Stimulated activated CD8-positive, alpha-beta memory T cell treated with anti-CD3 and anti-CD28 coated beads, Interleukin-15, amount 100 ng/mL, for 4 hours (primary cell): ENCODE measurements at regions not wholly inside any gene's neighbourhood (a gene's known extent, or its start where the extent isn't known, plus 50 kb on each side); places are given as distances from the start of the nearest gene placed in this dataset.

Source experiments
- DNase-seq, 2 donors: peaks; one replicate each; pipeline ENCODE4 v3.0.0-alpha.2; 2020; ENCODE audit warnings: low read depth in 2 of 2

DNA sequence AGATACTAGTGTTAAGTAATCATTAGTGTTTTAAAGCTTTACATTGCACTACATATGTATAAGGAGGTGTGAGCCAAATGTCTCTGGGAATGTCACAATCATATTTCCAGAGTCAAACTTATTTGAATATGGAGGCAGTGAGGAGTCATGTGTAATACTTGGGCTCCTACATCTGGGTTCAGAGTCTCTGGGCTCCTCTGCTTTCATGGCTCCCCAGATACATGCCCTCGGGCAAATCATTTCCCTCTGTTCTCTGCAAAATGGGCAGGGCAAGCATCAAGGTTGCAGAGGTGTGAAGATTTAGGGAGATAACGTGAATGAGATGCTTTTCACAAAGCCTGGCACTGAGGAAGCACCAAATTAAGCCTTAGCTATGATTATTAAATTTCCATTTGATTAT is 138.3 kb upstream of the SGK1 start:
- no peak for DNase-seq

DNA sequence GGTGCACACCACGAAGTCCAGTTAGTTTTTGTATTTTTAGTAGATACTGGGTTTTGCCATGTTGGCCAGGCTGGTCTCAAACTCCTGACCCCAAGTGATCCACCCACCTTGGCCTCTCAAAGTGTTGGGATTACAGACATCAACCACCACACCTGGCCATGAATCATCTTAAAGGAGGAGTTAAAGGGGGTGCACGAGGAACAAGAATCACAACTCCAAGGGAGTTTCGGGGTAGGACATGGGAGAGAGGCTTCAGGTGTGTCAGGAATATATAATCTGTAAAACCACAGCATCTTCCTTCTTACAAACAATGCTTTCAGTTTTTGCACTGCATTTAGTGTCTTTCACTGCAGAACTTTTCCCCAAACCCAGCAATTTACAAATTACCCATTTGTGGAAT is 137.4 kb upstream of the SGK1 start:
- DNase-seq: no peak

DNA sequence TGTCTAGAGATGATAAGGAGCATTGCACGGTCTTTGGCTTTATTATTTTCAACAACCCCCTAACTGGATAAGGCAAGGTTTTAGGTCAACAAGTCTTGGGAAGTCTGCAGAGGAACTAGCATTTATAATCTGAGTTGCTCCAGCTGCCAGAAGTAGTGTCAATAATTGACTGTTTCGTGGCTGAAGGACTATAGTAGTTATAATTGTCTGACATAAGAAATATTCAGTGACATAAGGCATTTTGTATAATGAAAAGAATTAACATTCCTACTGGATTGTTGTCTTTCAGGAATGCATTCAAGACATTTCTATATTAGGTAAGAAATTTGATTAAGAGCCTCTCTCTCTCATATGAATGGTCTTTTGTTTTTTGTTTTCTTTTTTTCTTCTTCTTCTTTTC is 136.9 kb upstream of the SGK1 start:
- no peak for DNase-seq

DNA sequence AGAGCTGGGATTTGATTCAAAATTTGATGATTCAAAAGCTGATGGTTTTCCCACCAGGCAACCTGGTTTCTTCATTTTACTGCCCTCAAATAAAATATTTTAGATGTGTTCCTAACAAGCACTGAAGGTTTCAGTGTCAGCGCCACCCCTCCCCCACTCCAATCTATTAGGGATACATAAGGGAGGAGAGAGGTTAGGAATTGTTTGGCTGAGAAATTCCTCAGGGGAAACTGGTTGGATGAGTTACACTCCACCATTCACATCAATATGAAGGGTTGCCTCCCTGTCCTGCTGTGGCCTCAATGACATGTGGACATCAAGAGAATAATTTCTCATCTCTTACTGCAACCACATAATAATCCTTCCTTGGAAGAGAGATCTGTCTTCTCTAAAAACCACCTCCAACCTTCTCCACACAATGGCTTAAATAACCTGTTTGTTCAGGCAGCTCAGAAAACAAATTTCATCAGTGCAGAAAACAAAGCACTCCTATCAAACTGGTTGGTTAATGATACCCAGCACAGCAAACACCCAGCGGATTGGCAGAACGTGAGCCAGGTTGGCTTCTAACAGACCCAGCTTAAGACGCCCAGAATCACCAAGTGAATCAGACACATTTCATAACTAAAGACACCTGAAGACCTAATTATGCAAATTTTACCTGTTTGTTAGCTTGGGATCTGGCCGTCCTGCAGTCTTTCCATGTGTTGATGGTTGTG is 136.0 kb upstream of the SGK1 start:
- DNase-seq: no peak

DNA sequence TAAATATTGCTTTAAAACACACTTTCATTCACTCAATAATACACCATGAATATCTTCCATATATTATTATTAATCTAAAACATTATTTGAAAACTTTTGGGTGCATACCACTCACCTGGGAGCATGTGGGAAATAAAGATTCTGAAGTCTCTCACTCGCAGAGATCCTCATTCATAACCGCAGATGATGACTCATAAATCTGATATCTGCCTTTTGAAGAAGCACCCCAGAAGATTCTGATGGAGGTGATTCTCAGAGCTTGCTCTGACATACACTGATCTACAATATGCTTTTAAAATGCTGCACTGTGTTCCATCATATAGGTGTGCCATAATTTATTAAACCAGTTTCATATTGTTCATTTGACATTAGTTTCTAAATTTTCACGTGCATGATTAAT is 135.0 kb upstream of the SGK1 start:
- DNase-seq: no peak

DNA sequence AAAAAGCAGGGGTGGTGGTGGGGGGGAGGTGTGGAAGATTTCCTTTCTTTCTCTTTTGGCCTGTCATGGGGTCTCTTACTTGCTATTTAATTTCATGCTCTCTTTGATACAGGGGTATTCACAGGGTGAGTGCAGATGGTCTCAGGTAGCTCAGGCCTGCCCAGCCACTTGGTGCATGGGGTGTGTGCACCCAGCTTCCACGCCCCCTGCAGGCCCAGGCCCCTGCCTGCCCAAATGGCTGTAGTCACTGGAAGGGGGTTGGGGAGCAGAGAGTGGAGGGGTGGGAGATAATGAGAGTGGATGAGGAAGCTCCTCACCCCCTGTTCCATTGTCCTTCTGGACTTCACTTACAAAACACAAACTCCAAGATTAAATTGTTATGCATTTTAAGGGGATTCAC is 133.6 kb upstream of the SGK1 start:
- DNase-seq: no peak

DNA sequence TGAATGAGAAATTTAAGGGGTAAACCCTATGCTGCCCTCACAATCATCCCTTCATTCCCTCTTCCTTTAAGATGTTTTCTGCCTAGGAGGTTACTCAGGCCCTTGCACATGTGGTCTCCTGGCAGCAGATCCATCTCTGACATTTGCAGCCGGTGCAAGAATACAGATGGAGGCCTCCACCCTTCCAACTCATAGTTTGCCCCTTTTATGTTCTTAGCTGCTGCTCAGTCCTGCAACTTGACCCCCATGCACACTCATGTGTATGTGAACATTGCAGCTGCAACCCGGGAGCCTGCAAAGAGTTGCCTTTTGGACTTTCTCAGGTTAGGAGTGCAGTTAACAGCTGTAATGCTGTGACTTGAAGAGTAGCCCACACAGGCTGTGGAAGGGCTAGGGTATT is 131.9 kb upstream of the SGK1 start:
- no peak for DNase-seq

DNA sequence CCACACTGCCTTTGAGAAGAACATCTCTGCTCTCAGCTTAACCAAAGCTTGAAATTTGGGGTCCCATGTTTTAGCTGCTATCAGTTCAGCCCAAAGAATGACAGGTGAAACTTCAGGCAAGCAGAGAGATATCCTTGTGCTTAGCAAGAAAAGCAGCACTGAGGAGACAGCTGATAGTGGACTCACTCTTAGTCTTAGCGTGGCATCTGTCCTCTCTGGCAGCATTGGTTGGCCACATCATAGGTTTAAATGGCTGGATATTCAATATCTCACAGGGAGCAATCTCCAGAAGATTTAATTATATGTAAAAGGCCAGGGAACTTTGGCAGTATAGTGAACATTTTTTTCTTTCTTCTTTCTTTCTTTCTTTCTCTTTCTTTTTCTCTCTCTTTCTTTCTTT is 131.1 kb upstream of the SGK1 start:
- DNase-seq: no peak

DNA sequence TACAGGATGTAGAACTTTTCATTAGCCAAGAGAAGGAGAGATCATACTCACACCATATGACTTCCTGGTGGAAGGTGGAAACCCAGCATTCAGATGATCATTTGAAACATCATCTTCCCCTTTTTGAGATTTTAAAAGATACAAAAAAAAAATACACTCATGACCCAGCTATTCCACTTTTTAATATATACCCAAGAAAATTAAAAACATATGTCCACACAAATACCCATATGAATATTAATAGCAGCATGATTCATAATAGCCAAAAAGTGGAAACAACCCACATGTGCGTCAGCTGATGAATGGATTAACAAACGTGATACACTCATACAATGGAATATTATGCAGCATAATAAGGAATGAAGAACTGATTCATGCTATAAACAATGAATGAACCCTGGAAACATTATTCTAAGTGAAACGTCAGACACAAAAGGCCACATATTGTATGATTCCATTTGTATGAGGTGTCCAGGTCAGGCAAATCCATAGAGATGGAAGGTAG is 130.0 kb upstream of the SGK1 start:
- no peak for DNase-seq

DNA sequence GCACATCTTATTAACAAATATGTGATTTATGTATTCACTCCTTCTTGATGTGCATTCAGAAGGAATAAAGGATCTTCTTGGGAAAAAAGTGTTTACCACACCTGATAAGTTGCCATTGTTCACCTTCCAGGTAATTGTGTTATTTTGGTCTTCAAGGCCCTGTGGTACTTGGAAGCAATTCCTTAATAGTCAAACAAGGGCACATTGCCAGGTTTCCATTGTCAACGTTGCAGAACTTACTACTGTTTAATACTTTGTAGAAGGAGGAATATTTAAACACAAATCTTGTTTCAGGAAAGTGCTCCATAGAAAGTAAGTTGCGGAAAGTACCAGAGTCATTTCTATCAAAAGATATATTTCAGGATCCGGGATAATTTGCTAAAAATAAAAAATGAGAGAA is 129.5 kb upstream of the SGK1 start:
- no peak for DNase-seq

DNA sequence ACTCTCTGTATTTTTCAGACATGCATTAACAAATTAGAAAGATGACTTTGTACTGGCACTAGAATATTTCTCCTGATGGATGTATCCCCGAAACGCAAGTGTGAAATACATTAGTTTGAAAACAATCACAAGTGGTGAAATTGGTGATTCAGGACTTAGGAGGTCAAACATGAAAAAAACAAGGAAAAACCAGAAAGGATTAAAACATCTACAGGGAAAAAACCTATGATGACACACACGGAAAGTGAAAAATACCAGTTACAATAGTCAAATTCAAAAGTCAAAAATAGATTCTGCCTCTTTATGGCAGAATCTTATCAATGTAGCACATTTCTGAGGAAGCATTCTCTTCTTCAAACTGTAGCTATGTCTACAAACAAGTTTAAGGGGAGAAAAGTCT is 129.0 kb upstream of the SGK1 start:
- DNase-seq: no peak

DNA sequence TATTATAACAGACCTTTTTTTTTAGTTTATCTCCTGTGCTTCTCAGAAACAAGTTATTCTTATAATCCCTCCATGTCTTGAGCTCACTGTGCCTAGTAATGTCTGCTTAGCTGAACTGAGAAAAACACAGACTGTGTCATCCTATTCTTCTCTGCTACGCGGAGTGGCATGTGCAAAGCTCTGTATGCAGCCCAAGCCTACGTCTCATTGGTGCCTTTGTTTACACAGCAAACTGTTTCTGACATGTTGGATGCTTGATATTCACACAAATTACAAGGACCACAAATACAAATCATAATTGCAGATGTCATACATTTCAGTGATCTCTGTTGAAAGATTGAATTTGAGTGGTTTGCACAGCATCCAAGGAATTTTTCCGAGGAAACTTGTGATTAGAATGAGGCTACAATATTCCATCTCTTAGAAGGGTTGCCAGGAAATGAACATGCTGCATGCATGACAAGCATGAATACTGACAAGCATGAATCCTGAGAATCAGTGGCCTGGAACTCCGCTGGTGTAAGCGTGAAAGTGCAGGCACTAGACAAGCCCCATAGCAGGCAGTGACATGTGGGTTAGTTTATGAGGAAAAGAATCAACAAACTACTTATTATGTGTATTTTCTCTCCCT is 128.4 kb upstream of the SGK1 start:
- no peak for DNase-seq

DNA sequence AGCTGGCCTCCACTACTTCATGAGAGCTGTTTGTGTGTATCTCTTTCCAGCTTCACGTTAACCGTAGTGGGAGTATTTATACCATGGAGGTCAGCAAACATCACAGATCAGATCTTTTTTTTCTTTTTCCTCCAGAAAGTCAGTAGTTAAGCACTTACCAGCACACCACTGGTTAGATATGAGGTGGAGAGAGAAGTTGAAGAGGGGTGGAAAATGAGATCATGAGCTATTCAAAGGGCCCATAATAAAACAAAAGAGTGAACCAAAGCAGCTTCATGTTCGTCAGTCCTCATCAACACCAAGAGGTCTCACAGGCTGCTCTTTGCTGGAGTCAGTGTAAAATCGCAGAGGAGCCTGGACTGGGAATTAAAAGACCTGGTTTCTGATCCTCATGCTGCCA is 125.1 kb upstream of the SGK1 start:
- no peak for DNase-seq

DNA sequence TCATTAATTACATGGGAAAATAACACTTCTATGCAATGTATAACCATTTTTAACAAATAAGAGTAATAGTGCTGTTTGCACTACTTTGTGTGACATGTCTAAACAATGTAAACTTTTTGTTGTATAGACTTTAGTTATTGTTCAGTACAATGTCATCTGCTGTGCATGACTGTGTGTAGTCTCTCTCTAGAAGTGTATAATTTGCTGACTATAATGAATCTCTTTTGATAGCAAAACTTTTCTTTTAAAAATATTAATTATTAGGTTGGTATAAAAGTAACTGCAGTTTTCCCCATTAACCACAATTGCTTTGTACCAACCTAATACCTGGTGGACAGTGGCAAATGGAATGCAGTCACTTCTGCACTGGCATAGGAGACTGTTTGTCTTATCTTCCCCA is 124.2 kb upstream of the SGK1 start:
- DNase-seq: no peak

DNA sequence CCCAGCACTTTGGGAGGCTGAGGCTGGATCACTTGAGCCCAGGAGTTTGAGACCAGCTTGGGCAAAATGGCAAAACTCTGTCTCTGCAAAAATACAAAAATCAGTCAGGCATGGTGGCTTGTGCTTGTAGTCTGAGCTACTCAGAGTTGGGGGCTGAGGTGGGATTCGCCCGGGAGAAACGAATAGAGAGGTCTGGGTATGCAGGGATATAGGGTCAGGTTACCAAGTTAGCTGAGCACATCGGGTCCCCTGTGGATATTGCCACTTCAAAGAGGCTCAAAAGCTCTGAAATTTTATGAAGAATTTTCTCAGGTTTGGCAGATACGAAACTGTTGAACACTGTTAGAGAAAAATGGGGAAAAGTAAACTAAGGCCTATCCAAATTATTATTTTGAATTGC is 120.9 kb upstream of the SGK1 start:
- DNase-seq: no peak

DNA sequence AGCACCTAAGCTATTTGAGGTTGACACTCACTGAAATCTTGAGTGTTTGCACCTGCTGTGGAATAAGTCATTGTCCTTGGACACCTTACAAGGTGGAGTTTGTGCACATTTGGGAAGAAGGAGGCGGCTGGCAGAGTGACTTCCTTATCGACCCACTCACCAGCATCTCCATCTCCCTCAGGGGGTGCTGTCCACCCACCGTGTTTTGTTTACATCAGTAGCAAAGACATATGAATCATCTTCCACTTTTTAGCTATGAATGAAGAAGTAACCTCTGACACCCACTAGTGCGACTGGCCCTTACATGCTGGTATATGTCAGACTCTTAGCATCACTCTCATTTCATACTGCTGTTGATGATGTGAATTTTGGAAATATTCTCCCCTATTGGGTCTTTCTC is 119.5 kb upstream of the SGK1 start:
- DNase-seq: peak in 1 of 2 donors; percentile 2

DNA sequence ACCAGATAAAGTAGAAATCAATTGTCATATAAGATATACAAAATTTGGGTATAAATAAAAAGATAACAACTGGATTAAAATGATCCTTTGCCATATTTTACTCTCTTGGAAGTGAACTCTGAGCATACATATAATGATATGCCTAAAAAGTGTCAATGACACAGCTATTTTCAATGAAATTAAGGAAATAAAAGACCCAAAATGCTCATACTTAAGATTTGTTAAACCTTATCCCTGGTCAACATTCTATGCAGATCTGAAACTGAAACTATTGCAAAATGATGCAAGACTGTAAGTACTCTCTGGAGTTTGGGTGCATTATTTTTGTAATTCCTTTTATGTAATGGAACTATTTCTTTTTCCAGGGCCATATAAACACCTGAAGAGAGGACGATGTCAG is 119.0 kb upstream of the SGK1 start:
- no peak for DNase-seq

DNA sequence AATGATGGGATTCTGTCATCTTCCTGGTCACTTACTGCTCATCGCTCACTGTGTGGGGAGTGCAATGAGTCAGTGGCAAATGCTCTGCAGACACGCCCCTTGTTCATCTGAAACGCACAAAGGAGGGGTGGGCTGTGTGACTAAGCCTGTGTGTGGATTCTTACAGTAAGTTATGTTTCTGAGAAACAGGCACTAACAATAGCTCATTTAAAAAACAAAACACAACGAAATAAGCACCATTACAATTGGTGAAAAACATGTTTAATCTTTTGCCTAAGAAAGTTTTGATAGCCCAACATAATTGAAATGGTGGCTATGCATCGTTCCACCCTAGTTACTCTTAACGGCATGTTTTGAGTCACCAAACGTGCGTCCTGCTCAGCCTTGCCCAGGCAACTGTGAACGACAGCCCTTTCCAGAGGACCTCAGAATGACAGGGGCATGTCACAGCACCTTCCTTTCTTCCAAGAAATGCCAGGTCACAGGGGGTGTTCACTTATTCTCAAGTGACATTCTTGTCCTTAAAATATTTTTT is 118.4 kb upstream of the SGK1 start:
- DNase-seq: peak; percentile 40 to 72

DNA sequence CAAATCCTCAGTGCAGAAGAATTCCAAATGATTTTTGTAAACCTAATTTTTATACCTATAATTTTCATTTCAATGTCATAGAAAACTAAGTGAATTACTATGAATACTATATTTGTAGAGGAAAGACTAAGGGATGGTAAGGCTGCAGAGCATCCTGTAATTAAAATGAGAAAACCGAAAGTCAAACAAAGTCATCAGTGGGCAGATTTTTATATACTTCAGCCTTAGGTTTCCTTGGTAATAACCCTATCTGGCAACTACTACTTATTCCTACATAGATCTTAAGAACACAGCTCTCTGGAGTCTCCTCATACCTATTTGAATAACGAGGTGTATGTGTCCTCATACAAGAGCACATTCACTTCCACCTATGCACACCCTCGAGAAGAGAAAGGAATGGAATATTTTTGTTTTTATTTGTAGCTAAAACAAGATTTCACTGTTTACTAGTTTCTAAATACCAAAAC is 117.9 kb upstream of the SGK1 start:
- no peak for DNase-seq

DNA sequence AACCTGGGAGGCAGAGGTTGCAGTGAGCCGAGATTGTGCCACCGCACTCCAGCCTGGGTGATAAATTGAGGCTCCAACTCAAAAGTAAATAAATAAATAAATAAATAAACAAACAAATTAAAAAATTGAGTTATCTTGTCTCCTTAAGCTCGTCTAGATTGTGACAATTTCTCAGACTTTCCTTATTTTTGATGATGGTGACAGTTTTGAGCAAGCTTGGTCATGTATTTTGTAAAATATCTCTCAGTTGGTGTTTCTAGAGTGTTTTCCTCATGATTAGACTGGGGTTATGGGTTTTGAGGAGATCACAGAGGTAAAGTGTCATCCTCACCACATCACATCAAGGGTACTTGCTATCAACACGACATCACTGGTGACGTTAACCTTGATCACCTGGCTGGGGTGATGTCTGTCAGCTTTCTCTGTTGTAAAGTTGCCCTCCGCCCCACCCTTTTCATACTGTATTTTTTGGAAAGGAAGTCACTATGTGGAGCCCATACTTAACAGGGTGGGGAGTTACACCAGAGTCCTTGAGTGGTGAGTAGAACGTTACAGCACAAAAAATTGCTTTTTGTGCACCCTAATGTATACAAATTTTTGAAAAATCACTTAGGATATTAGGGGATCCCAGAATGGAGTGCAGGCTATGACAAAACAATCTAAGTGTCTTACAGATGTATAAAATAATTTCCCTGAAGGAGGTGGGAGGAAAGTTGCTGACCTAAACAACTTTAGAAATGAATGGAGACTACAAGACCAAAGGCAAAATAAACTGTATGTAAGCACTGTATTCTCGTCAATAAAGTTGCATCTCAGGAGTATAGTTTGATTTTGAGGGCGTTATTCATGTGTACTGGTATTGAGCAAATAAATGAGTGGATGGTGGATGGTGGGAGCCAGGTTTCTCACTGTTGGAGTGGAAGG is 116.4 kb upstream of the SGK1 start:
- no peak for DNase-seq

DNA sequence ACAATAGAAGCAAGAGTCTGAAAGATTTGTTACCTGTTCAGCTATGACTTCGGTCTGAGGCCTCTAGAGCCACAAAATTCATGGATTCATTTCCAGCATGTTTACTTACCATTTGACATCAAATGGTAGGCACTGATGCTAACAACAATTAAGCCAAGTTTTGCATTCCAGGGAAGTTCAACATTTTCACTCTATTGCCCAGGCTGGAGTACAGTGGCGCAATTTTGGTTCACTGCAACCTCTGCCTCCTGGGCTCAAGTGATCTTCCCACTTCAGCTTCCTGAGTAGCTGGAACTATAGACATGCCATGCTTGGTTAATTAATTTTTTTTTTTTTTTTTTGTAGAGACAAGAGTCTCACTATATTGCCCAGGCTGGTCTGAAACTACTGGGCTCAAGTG is 114.1 kb upstream of the SGK1 start:
- DNase-seq: no peak

DNA sequence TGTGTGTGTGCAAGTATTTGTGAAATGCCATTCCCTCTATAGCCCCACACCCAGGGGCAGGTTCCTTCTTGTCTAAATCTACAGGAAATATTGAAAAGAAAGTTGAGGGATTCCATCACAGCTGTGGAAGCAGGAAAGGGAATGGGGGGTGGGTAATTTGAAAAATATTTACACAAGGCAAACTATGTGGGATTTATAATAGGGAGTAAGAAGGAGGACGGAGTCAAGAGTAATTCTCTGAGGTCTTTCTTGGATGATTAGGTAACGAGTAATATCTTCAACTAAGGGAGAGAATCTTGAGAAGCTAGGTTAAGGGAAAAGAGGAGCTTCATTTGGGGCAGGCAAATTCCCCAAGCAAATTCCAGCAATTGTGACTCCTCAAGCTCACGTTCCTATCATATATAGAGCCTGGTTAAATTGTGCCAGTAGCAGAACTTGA is 113.5 kb upstream of the SGK1 start:
- no peak for DNase-seq
